CD14-positive monocyte (primary cell): ENCODE measurements at regions not wholly inside any gene's neighbourhood (a gene's known extent, or its start where the extent isn't known, plus 50 kb on each side); places are given as distances from the start of the nearest gene placed in this dataset.
"Not testable (repeated sequence)": the region's sequence is repeated elsewhere in the genome, so short reads cannot be mapped to it uniquely, and the experiment has no call there.

ENCODE experiments used
- DNase-seq, 3 donors: peaks; one replicate each; pipeline ENCODE4 v3.0.0-alpha.2; 2011 to 2022
- H2AFZ ChIP-seq: 2 replicates; pipeline ENCODE4 v1.6.0; 2012; ENCODE audit warnings: mild to moderate bottlenecking, low read depth, low read length, inconsistent platforms; ENCODE audit not compliant: insufficient read depth, poor library complexity, severe bottlenecking
- H3K27ac ChIP-seq, 2 donors: 1 replicate in 1 of 2; 2 replicates in 1 of 2; pipeline ENCODE4 v1.5.1; 2012 to 2013; ENCODE audit warnings: low read length in 2 of 2, control low read depth in 1 of 2, inconsistent platforms in 1 of 2, low read depth in 1 of 2, mild to moderate bottlenecking in 1 of 2
- H3K27me3 ChIP-seq, 2 donors: one replicate each; pipeline versions ENCODE4 v1.6.0 to v1.6.1; 2011 to 2013; ENCODE audit warnings: low read length in 2 of 2; ENCODE audit not compliant: control insufficient read depth in 2 of 2, insufficient read depth in 2 of 2
- H3K36me3 ChIP-seq, 2 donors: replicated peaks in 1 of 2; 1 replicate in 1 of 2; 2 replicates in 1 of 2; pipeline versions ENCODE4 v1.5.1 to v1.6.1; 2012 to 2013; ENCODE audit warnings: low read length in 2 of 2, control low read depth in 1 of 2, inconsistent platforms in 1 of 2, mild to moderate bottlenecking in 1 of 2; ENCODE audit not compliant: insufficient read depth in 2 of 2, control insufficient read depth in 1 of 2
- H3K4me1 ChIP-seq, 2 donors: 1 replicate in 1 of 2; 2 replicates in 1 of 2; pipeline versions ENCODE4 v1.5.1 to v1.6.1; 2012 to 2013; ENCODE audit warnings: low read length in 2 of 2, control low read depth in 1 of 2, inconsistent platforms in 1 of 2, mild to moderate bottlenecking in 1 of 2, moderate library complexity in 1 of 2; ENCODE audit not compliant: insufficient read depth in 2 of 2, control insufficient read depth in 1 of 2
- H3K4me2 ChIP-seq: replicated peaks from 2 replicates; pipeline ENCODE3; 2012; ENCODE audit warnings: low read length, moderate library complexity, mild to moderate bottlenecking; ENCODE audit not compliant: poor library complexity, severe bottlenecking; ENCODE audit errors: extremely low read depth
- H3K4me3 ChIP-seq, 3 experiments: fragments of 200-600 bp in 1 of 3; sonication (generic) in 1 of 3; replicated peaks in 1 of 3; 1 replicate in 2 of 3; 2 replicates in 1 of 3; pipeline ENCODE4 v1.5.1; 2011 to 2013; ENCODE audit warnings: low read length in 3 of 3, mild to moderate bottlenecking in 3 of 3, control low read depth in 2 of 3, low read depth in 2 of 3, inconsistent platforms in 1 of 3, moderate library complexity in 1 of 3
- H3K79me2 ChIP-seq: 2 replicates; pipeline ENCODE4 v1.6.0; 2012; ENCODE audit warnings: mild to moderate bottlenecking, control low read depth, inconsistent platforms, low read length, moderate library complexity; ENCODE audit not compliant: insufficient read depth
- H3K9ac ChIP-seq: 2 replicates; pipeline ENCODE4 v1.6.0; 2017; ENCODE audit warnings: low read length, mild to moderate bottlenecking; ENCODE audit not compliant: insufficient read depth, poor library complexity, severe bottlenecking
- H3K9me3 ChIP-seq, 2 donors: replicated peaks in 1 of 2; 1 replicate in 1 of 2; 2 replicates in 1 of 2; pipeline versions ENCODE4 v1.5.1 to v1.6.1; 2012 to 2013; ENCODE audit warnings: low read length in 2 of 2, control low read depth in 1 of 2; ENCODE audit not compliant: control insufficient read depth in 1 of 2, insufficient read depth in 1 of 2
- H4K20me1 ChIP-seq: 2 replicates; pipeline ENCODE4 v1.6.0; 2012; ENCODE audit warnings: mild to moderate bottlenecking, low read length, control low read depth, moderate library complexity; ENCODE audit not compliant: insufficient read depth
- H3K27ac Mint-ChIP-seq, 7 donors: one replicate each; pipeline ENCODE4 v1.8.0; 2020; ENCODE audit warnings: mild to moderate bottlenecking in 7 of 7, mixed read lengths in 7 of 7, moderate library complexity in 6 of 7, inconsistent platforms in 2 of 7
- H3K27me3 Mint-ChIP-seq, 3 donors: one replicate each; pipeline ENCODE4 v1.8.0; 2021 to 2022; ENCODE audit warnings: low read depth in 3 of 3, mild to moderate bottlenecking in 3 of 3, mixed read lengths in 3 of 3, moderate library complexity in 3 of 3, inconsistent platforms in 1 of 3
- H3K36me3 Mint-ChIP-seq, 2 donors: one replicate each; pipeline ENCODE4 v1.8.0; 2020; ENCODE audit warnings: mixed read lengths in 2 of 2, inconsistent platforms in 1 of 2, mild to moderate bottlenecking in 1 of 2
- H3K4me1 Mint-ChIP-seq: one replicate; pipeline ENCODE4 v1.8.0; 2020; ENCODE audit warnings: mild to moderate bottlenecking, mixed read lengths
- H3K4me3 Mint-ChIP-seq, 2 donors: one replicate each; pipeline ENCODE4 v1.8.0; 2020; ENCODE audit warnings: mild to moderate bottlenecking in 2 of 2, mixed read lengths in 2 of 2, moderate library complexity in 1 of 2
- H3K9me3 Mint-ChIP-seq, 7 donors: one replicate each; pipeline ENCODE4 v1.8.0; 2020 to 2022; ENCODE audit warnings: mixed read lengths in 7 of 7, mild to moderate bottlenecking in 6 of 7, moderate library complexity in 6 of 7, inconsistent platforms in 2 of 7
- CTCF ChIP-seq: fragments of 200-600 bp; IDR thresholded peaks from one replicate; pipeline ENCODE4 v1.8.0; 2022; ENCODE audit warnings: antibody characterized with exemption, mild to moderate bottlenecking
- WGBS: methylation state at CpG from one replicate; pipeline ENCODE4 v1.1.5; 2013; ENCODE audit warnings: missing lambda C conversion rate; ENCODE audit not compliant: insufficient coverage; 5-methylcytosine and 5-hydroxymethylcytosine counted together
- intact Hi-C, 2 donors: fragments of 100-400 bp; cut with micrococcal nuclease; formaldehyde crosslinking; loops; one replicate each; pipeline versions ENCODE4 v1.15.0 to v1.15.1; 2023

GRCh38 chr7:136102881-136103280, 125.7 kb upstream of the MTPN start:
- no peaks in the 10 kb centered on the region for H3K27me3 ChIP-seq
- no peaks in the 10 kb centered on the region for H3K36me3 Mint-ChIP-seq
- H3K9ac ChIP-seq: no peak overlapping the region
- TF ChIP-seq CTCF: no peak
- H3K4me1 Mint-ChIP-seq: no peaks in the 10 kb centered on the region
- H3K4me3 ChIP-seq: no peak overlapping the region
- intact Hi-C loops: no loop called here
- H3K27me3 Mint-ChIP-seq: no peaks in the 10 kb centered on the region
- H2AFZ ChIP-seq: no peak overlapping the region
- H3K4me3 Mint-ChIP-seq: no peak overlapping the region
- peaks cover 5 to 18% (median 9%) of the 10 kb centered on the region in 7 donors for H3K9me3 Mint-ChIP-seq
- H3K27ac ChIP-seq: no peak overlapping the region
- no peaks in the 10 kb centered on the region for H3K79me2 ChIP-seq
- H3K4me1 ChIP-seq: no peaks in the 10 kb centered on the region
- no peak overlapping the region for H3K27ac Mint-ChIP-seq
- H3K36me3 ChIP-seq: no peaks in the 10 kb centered on the region
- H4K20me1 ChIP-seq: no peaks in the 10 kb centered on the region
- DNase-seq: no peak
- peaks cover 0 to 5% of the 10 kb centered on the region in 2 donors for H3K9me3 ChIP-seq
- H3K4me2 ChIP-seq: no peak overlapping the region

- H3K27me3 ChIP-seq, H2AFZ ChIP-seq, H3K4me3 ChIP-seq, H3K79me2 ChIP-seq, intact Hi-C loops, H3K36me3 Mint-ChIP-seq, H3K27me3 Mint-ChIP-seq, H3K4me2 ChIP-seq, H3K4me1 Mint-ChIP-seq, H3K27ac ChIP-seq, H3K4me1 ChIP-seq, H3K9me3 ChIP-seq, H3K27ac Mint-ChIP-seq, DNase-seq, H3K36me3 ChIP-seq, H3K9ac ChIP-seq, H3K9me3 Mint-ChIP-seq, H4K20me1 ChIP-seq, H3K4me3 Mint-ChIP-seq: not testable (repeated sequence)
- WGBS: 100% methylated on average over 1 of the region's 5 CpGs
Measured at GRCh38 chr7:136092714-136093113, 115.6 kb upstream of the MTPN start.
